Activated CD8-positive, alpha-beta T cell treated with anti-CD3 and anti-CD28 coated beads for 36 hours (primary cell): ENCODE measurements at regions not wholly inside any gene's neighbourhood (a gene's known extent, or its start where the extent isn't known, plus 50 kb on each side); places are given as distances from the start of the nearest gene placed in this dataset.

ENCODE experiments used
- ATAC-seq: fragments of 200-7000 bp; cut with Tn5 transposase; one replicate; pipeline ENCODE4 v1.10.0; 2021; ENCODE audit warnings: mild to moderate bottlenecking, moderate library complexity
- CTCF ChIA-PET: fragments of 350-600 bp; sonication (Branson Sonifier 250); formaldehyde crosslinking; loops from one replicate; lab custom pipeline; 2021; ENCODE audit warnings: antibody characterized with exemption; lab: Charles Lee
- POLR2A ChIA-PET: fragments of 350-600 bp; sonication (Branson Sonifier 250); formaldehyde crosslinking; loops from one replicate; lab custom pipeline; 2021; ENCODE audit warnings: antibody characterized with exemption; lab: Charles Lee
- DNase-seq: peaks from one replicate; pipeline ENCODE4 v3.0.0-alpha.2; 2020
- H3K27ac Mint-ChIP-seq: one replicate; pipeline ENCODE4 v1.8.0; 2021; ENCODE audit warnings: mild to moderate bottlenecking, mixed read lengths
- H3K27me3 Mint-ChIP-seq: one replicate; pipeline ENCODE4 v1.8.0; 2021; ENCODE audit warnings: mixed read lengths
- H3K36me3 Mint-ChIP-seq: one replicate; pipeline ENCODE4 v1.8.0; 2021; ENCODE audit warnings: low read depth, mixed read lengths
- H3K4me1 Mint-ChIP-seq: one replicate; pipeline ENCODE4 v1.8.0; 2021; ENCODE audit warnings: low read depth, mixed read lengths
- H3K4me3 Mint-ChIP-seq: one replicate; pipeline ENCODE4 v1.8.0; 2021; ENCODE audit warnings: mild to moderate bottlenecking, moderate library complexity, mixed read lengths
- H3K9me3 Mint-ChIP-seq: one replicate; pipeline ENCODE4 v1.8.0; 2021; ENCODE audit warnings: mixed read lengths
- intact Hi-C: fragments of 100-400 bp; cut with micrococcal nuclease; formaldehyde crosslinking; loops from one replicate; pipeline ENCODE4 v1.10.0; 2022
- TF ChIP-seq, protein P1 (sequence below): fragments of 200-600 bp; IDR thresholded peaks from one replicate; pipeline ENCODE4 v1.8.0; 2022; ENCODE audit warnings: antibody characterized with exemption, mild to moderate bottlenecking

- H3K9me3 Mint-ChIP-seq = peaks cover 27% of the 10 kb centered on the region
- DNase-seq = peak; percentile 40
- H3K4me3 Mint-ChIP-seq = peak overlapping the region; percentile 4
- intact Hi-C loops = loop anchor here (5.0 kb wide), 2 partner anchors 34 to 134 kb away; no protein-coding TSS in a partner anchor
- peaks cover 51% of the 10 kb centered on the region for H3K36me3 Mint-ChIP-seq
- H3K27me3 Mint-ChIP-seq = no peaks in the 10 kb centered on the region
- peak; percentile 42 for ATAC-seq
- ChIA-PET POLR2A (interaction anchor here (1.3 to 10.5 kb wide), 4 partner anchors 9 to 21 kb away, joined by 3 to 166 read pairs (median 4); no protein-coding TSS in a partner anchor), CTCF (interaction anchor here (1.2 kb wide), 1 partner anchor 67 kb away, joined by 5 read pairs; no protein-coding TSS in a partner anchor)
- peaks cover 72% of the 10 kb centered on the region for H3K4me1 Mint-ChIP-seq
- H3K27ac Mint-ChIP-seq = peak overlapping the region; percentile 92
- TF ChIP-seq, protein P1, sequence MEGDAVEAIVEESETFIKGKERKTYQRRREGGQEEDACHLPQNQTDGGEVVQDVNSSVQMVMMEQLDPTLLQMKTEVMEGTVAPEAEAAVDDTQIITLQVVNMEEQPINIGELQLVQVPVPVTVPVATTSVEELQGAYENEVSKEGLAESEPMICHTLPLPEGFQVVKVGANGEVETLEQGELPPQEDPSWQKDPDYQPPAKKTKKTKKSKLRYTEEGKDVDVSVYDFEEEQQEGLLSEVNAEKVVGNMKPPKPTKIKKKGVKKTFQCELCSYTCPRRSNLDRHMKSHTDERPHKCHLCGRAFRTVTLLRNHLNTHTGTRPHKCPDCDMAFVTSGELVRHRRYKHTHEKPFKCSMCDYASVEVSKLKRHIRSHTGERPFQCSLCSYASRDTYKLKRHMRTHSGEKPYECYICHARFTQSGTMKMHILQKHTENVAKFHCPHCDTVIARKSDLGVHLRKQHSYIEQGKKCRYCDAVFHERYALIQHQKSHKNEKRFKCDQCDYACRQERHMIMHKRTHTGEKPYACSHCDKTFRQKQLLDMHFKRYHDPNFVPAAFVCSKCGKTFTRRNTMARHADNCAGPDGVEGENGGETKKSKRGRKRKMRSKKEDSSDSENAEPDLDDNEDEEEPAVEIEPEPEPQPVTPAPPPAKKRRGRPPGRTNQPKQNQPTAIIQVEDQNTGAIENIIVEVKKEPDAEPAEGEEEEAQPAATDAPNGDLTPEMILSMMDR = no peak
Observed at GRCh38 chr7:130973637-130974036, 239.6 kb upstream of the KLF14 start.

- Mint-ChIP-seq H3K4me1 (peaks cover 72% of the 10 kb centered on the region), H3K4me3 (peak overlapping the region; percentile 4), H3K27ac (peak overlapping the region; percentile 92), H3K27me3 (no peaks in the 10 kb centered on the region), H3K36me3 (peaks cover 53% of the 10 kb centered on the region), H3K9me3 (peaks cover 27% of the 10 kb centered on the region)
- TF ChIP-seq, protein P1 = no peak
- ChIA-PET CTCF (interaction anchor here (1.2 kb wide), 1 partner anchor 66 kb away, joined by 5 read pairs; no protein-coding TSS in a partner anchor), POLR2A (interaction anchor here (0.7 to 10.5 kb wide), 7 partner anchors 9 to 59 kb away, joined by 3 to 166 read pairs (median 4); no protein-coding TSS in a partner anchor)
- no peak for DNase-seq
- intact Hi-C loops = loop anchor here (5.0 kb wide), 2 partner anchors 33 to 133 kb away; no protein-coding TSS in a partner anchor
- no peak for ATAC-seq
Observed at GRCh38 chr7:130974169-130974568, 240.2 kb upstream of the KLF14 start.

GRCh38 chr7:130974794-130975193 lies 240.8 kb upstream of the KLF14 start:
- Mint-ChIP-seq H3K4me1 (peaks cover 76% of the 10 kb centered on the region), H3K9me3 (peaks cover 27% of the 10 kb centered on the region), H3K27ac (peak overlapping the region; percentile 92), H3K4me3 (no peak overlapping the region), H3K27me3 (no peaks in the 10 kb centered on the region), H3K36me3 (peaks cover 59% of the 10 kb centered on the region)
- CTCF ChIA-PET = interaction anchor here (1.2 kb wide), 1 partner anchor 66 kb away, joined by 5 read pairs; no protein-coding TSS in a partner anchor
- intact Hi-C loops = loop anchor here (5.0 kb wide), 2 partner anchors 33 to 133 kb away; no protein-coding TSS in a partner anchor
- TF ChIP-seq, protein P1 = no peak
- DNase-seq (no peak), ATAC-seq (no peak)
- POLR2A ChIA-PET = interaction anchor here (0.7 to 10.5 kb wide), 7 partner anchors 10 to 58 kb away, joined by 3 to 166 read pairs (median 4); no protein-coding TSS in a partner anchor

DNA sequence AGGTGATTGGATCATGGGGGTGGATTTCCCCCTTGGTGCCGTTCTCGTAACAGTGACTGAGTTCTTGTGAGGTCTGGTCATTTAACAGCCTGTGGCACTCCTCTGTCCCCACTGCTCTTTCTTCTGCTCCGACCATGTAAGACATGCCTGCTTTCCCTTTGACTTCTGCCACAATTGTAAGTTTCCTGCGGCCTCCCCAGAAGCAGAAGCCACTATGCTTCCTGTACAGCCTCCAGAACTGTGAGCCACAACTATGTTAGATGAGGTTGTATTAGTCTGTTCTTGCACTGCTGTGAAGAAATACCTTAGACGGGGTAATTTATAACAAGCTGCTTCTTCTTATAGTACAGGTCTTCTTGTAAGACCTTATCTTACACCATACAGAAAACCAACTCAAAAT lies 241.7 kb upstream of the KLF14 start:
- DNase-seq (no peak), ATAC-seq (no peak)
- peaks cover 27% of the 10 kb centered on the region for H3K9me3 Mint-ChIP-seq
- H3K27ac Mint-ChIP-seq = peak overlapping the region; percentile 92
- no peak overlapping the region for H3K4me3 Mint-ChIP-seq
- ChIA-PET POLR2A (interaction anchor here (1.0 to 10.5 kb wide), 3 partner anchors 20 to 48 kb away, joined by 3 to 166 read pairs (median 4); no protein-coding TSS in a partner anchor), CTCF (interaction anchor here (0.6 to 1.6 kb wide), 5 partner anchors 26 to 64 kb away, joined by 3 to 7 read pairs (median 4); no protein-coding TSS in a partner anchor)
- H3K36me3 Mint-ChIP-seq = peaks cover 65% of the 10 kb centered on the region
- intact Hi-C loops = no loop called here
- TF ChIP-seq, protein P1 = no peak
- H3K27me3 Mint-ChIP-seq = no peaks in the 10 kb centered on the region
- peaks cover 74% of the 10 kb centered on the region for H3K4me1 Mint-ChIP-seq

GRCh38 chr7:130982160-130982638 lies 248.2 kb upstream of the KLF14 start:
- Mint-ChIP-seq H3K4me3 (no peak overlapping the region), H3K4me1 (peaks cover 53% of the 10 kb centered on the region), H3K9me3 (no peaks in the 10 kb centered on the region), H3K27ac (no peak overlapping the region), H3K36me3 (peaks cover 34% of the 10 kb centered on the region), H3K27me3 (no peaks in the 10 kb centered on the region)
- TF ChIP-seq, protein P1 = peak; percentile 71
- POLR2A ChIA-PET = interaction anchor here (0.6 to 10.5 kb wide), 9 partner anchors 12 to 107 kb away, joined by 3 to 166 read pairs (median 3); no protein-coding TSS in a partner anchor
- intact Hi-C loops = loop anchor here (2.0 kb wide), 1 partner anchor 59 kb away; no protein-coding TSS in a partner anchor
- DNase-seq (no peak), ATAC-seq (peak; percentile 84)
- CTCF ChIA-PET = interaction anchor here (0.7 to 7.0 kb wide), 48 partner anchors 8 to 440 kb away, joined by 3 to 208 read pairs (median 8); no protein-coding TSS in a partner anchor
